Adipocyte (in vitro differentiated cells): ENCODE measurements at regions not wholly inside any gene's neighbourhood (a gene's known extent, or its start where the extent isn't known, plus 50 kb on each side); places are given as distances from the start of the nearest gene placed in this dataset.

Experiments
- DNase-seq: peaks from one replicate; pipeline ENCODE4 v3.0.0-alpha.2; 2015; ENCODE audit warnings: low read depth
- H3K27me3 ChIP-seq: replicated peaks from 2 replicates; pipeline ENCODE4 v1.7.0; 2013; ENCODE audit warnings: mild to moderate bottlenecking, low read length, moderate library complexity; ENCODE audit not compliant: control insufficient read depth, insufficient read depth
- H3K36me3 ChIP-seq: 2 replicates; pipeline ENCODE4 v1.7.0; 2013; ENCODE audit warnings: low read length, mild to moderate bottlenecking, moderate library complexity; ENCODE audit not compliant: control insufficient read depth, insufficient read depth, severe bottlenecking
- H3K4me1 ChIP-seq: 2 replicates; pipeline ENCODE4 v1.7.0; 2013; ENCODE audit warnings: mild to moderate bottlenecking, low read length, moderate library complexity; ENCODE audit not compliant: control insufficient read depth, insufficient read depth
- H3K4me3 ChIP-seq: 2 replicates; pipeline ENCODE4 v1.7.0; 2013; ENCODE audit warnings: mild to moderate bottlenecking, low read length, moderate library complexity
- H3K9ac ChIP-seq: 2 replicates; pipeline ENCODE4 v1.7.0; 2013; ENCODE audit warnings: mild to moderate bottlenecking, low read length, moderate library complexity
- H3K9me3 ChIP-seq: 2 replicates; pipeline ENCODE4 v1.7.0; 2013; ENCODE audit warnings: mild to moderate bottlenecking, low read length, moderate library complexity; ENCODE audit not compliant: control insufficient read depth

DNA sequence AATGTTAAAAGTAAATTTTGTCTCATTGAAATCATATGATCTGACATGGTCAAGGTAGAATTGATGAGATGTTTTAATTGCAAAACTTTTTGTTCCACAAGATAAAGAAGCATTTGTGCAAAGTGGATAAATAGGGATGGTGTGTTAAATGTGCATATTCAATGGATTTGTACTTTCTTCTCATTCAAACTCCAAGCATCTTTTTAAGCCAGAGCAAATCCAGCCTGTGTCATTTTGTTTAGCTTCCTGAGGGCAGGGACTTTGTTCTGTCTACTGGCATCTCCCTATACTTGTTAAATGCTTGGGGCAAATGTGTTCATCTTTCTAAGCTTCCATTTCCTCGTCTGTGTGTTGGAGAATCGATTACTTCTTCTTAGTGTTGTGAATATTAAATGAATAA is 200.3 kb downstream of the SLIT2 start:
- H3K36me3 ChIP-seq, result no peaks in the 10 kb centered on the region
- H3K4me3 ChIP-seq, result no peak overlapping the region
- H3K4me1 ChIP-seq, result no peaks in the 10 kb centered on the region
- DNase-seq, result no peak
- H3K27me3 ChIP-seq, result no peaks in the 10 kb centered on the region
- H3K9me3 ChIP-seq, result no peaks in the 10 kb centered on the region
- no peak overlapping the region for H3K9ac ChIP-seq

DNA sequence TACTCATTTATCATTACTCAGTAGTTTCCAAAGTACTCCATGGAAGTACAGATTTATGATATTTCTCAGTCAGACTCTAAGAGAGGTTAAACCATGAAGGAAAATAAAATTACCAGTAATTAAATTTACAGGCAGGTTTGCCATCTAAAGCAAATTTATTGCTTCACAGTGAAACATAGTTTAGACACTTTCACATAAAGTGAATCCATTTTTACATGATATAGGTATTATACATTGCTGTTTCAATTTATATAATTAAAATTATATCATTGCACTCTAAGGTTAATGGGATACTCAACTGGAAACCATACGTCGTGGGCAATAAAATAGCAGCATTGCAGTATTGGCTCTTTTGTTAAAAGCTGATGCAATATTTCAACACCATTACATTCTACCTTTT is 202.8 kb downstream of the SLIT2 start:
- Histone ChIP-seq H3K36me3 (no peaks in the 10 kb centered on the region), H3K27me3 (no peaks in the 10 kb centered on the region), H3K4me1 (no peaks in the 10 kb centered on the region), H3K9me3 (no peaks in the 10 kb centered on the region), H3K4me3 (no peak overlapping the region), H3K9ac (no peak overlapping the region)
- DNase-seq, result no peak

DNA sequence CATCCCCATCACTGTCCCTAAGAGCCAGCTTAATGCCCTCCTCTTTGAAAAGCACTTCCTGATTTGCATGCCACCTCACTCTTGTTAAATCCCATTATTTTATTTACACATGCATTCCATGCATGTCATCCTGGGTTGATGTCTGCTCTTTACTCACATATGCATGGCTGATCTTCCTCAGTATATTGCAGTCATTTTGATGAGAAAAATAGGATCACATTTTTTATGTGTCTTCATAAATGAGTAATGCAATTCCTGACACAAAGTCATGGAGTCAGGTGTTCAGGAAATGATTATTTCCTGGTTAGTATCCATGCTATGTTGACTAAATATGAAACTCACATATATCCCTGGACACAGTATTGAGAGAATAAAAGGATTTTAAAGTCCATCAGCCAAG is 204.7 kb downstream of the SLIT2 start:
- H3K9ac ChIP-seq, result no peak overlapping the region
- H3K27me3 ChIP-seq, result no peaks in the 10 kb centered on the region
- H3K36me3 ChIP-seq, result no peaks in the 10 kb centered on the region
- H3K9me3 ChIP-seq, result no peaks in the 10 kb centered on the region
- no peaks in the 10 kb centered on the region for H3K4me1 ChIP-seq
- no peak overlapping the region for H3K4me3 ChIP-seq
- no peak for DNase-seq

DNA sequence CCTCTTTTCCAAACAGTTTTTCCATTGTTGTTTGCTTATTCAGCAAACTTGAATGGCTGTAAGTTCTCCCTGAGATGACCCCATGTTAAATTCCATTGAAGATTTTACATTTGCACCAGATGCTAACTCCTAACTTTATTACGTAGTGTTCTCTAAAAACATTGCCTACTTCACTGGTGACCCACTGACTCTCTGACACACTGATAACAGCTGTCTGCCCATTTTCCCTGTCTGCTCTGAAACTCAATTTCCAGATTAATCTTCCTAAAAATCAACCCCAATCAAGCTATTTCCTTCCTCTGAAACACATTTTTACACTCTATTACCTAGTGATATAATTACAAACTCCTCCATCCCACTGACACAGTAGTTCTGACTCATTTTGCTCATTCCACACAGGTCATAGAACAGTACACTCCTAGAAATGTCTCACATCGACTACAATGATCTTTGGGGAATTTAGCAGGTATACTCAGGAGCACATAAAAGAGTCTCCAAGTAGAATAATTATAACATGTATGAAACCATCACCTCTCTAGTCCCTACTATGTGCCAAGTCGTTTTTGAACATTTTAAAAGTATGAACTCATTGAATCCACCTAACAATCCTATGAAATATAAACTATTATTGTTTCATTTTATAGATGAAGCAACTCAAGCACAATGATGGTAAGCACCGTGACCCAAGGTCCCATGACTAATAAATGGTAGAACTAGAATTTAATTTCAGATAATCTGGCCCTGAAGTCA is 210.9 kb downstream of the SLIT2 start:
- Histone ChIP-seq H3K27me3 (no peaks in the 10 kb centered on the region), H3K4me3 (no peak overlapping the region), H3K4me1 (peaks cover 14% of the 10 kb centered on the region), H3K36me3 (no peaks in the 10 kb centered on the region), H3K9me3 (no peaks in the 10 kb centered on the region), H3K9ac (no peak overlapping the region)
- DNase-seq, result peak; percentile 16

DNA sequence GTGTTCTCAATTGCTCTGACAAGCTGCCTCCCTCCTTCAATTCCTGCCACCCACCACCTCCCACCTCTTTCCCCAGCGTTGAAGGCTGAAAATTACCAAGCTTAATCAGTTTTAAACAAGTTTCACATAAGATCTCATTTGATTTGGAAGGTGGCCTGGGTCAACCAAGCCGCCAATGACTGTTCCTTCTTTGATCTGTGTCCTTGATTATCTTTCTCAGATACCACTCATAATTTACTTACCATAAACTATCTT is 211.4 kb downstream of the SLIT2 start:
- H3K9ac ChIP-seq, result no peak overlapping the region
- H3K9me3 ChIP-seq, result no peaks in the 10 kb centered on the region
- no peak overlapping the region for H3K4me3 ChIP-seq
- H3K4me1 ChIP-seq, result peaks cover 14% of the 10 kb centered on the region
- H3K27me3 ChIP-seq, result no peaks in the 10 kb centered on the region
- no peaks in the 10 kb centered on the region for H3K36me3 ChIP-seq
- DNase-seq, result no peak

DNA sequence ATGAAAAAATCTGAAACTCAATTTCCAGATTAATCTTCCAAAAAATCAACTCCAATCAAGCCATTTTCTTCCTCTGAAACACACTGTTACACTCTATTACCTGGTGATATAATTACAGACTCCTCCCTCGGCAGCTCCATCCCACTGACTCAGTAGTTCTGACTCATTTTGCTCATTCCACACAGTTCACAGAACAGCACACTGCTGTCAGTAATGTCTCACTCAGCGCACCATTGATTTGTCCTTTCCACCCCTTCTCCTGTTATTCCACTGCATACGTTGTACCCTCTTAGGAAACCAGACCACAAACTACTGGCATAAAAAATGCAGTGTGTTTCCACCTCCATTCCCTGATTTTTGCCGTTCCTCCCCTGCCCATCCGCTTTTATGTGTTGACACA is 212.7 kb downstream of the SLIT2 start:
- no peak overlapping the region for H3K4me3 ChIP-seq
- no peaks in the 10 kb centered on the region for H3K36me3 ChIP-seq
- peaks cover 14% of the 10 kb centered on the region for H3K4me1 ChIP-seq
- no peak overlapping the region for H3K9ac ChIP-seq
- peak; percentile 53 for DNase-seq
- no peaks in the 10 kb centered on the region for H3K27me3 ChIP-seq
- no peaks in the 10 kb centered on the region for H3K9me3 ChIP-seq

DNA sequence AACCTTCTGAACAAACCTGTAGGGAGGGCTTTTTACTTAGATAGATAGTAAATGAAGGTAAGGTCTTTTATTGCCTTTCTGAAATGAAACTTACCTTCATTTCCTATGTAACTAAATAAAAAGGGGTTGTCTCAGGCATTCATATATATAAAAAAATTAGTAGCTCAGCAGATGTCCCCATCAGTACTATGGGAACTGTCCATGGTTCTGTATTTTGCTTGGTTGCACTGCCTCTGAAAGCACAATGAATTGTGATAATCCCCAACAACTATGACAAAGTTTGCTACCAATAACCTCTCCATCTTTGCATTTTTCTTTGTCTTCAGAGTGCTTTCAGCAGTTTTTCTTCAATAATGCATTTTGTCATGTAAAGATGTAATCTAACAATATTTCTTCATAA is 222.4 kb downstream of the SLIT2 start:
- H3K4me3 ChIP-seq, result no peak overlapping the region
- no peaks in the 10 kb centered on the region for H3K9me3 ChIP-seq
- no peak overlapping the region for H3K9ac ChIP-seq
- H3K27me3 ChIP-seq, result no peaks in the 10 kb centered on the region
- no peaks in the 10 kb centered on the region for H3K4me1 ChIP-seq
- DNase-seq, result peak; percentile 65
- no peaks in the 10 kb centered on the region for H3K36me3 ChIP-seq

DNA sequence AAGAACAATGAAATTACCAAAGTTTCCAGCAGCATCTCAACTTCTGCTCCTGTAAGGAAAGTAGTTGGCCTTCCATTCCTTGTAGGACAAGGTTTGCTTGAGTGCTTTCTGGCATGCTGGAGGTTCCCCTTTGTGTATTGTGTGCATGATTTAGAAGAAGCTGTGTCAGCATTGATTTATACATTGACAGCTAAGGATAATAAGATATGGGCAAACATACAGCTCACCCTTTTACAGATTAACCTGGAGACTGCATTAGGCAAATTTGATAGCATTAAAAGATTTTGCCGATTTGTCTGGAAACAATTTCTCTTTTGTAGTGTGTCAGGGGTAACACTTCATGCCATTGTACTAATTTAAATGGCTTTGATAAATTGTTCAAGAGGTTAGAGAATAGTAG is 221.8 kb upstream of the PACRGL start:
- DNase-seq, result no peak
- Histone ChIP-seq H3K4me3 (no peak overlapping the region), H3K36me3 (no peaks in the 10 kb centered on the region), H3K9me3 (no peaks in the 10 kb centered on the region), H3K4me1 (no peaks in the 10 kb centered on the region), H3K9ac (no peak overlapping the region), H3K27me3 (no peaks in the 10 kb centered on the region)

DNA sequence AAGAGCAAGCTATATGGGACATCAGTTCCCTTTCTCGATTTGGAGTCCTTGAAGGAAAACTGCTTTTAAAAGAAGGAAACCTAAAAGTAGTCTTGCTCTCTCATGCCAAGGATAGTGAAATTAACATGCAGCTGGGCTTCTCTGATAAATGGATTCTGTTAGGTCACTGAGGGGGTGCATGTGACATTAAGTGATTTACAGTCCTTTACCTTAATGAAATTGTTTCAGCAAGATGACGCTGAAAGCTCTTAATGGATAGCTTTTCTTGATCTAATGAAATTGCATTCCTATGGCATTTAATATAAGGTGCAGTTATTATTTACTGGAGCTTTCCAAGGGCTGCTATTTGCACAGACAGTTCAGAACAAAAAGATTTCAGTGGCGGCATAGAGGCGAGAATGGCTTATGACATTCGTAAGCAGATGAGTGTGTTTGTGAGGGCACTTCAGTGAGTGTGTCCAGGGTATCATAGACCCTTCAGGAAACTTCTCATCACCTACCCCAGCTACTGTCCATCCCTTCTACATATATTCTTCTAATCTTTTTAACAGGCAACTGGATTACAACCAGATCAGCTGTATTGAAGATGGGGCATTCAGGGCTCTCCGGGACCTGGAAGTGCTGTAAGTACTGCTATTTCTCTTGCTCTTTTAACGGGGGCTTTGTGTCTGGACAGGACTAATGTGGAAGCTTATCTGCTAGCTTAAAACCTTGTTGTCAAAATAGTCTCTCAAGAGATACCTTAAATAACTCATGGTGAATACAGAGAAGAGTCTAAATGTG is 219.9 kb upstream of the PACRGL start:
- H3K4me3 ChIP-seq, result no peak overlapping the region

DNA sequence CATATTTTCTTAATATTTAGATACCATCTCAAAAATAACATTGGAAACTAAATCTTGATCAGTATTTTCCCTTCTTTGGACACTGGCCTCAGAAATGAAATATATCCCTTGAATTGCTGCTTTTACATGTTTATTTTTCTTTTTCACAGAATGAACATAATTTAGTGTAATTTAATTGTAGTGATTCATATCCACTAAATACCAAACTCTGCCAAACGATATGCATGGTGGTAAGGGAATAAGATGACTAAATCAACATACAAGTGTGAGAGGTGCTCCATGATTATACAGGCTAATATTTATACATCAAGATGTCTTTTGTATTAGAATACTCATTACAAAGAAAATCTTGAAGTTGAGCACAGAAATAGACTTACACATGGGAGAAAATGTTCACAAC is 216.8 kb upstream of the PACRGL start:
- Histone ChIP-seq H3K9ac (no peak overlapping the region), H3K4me3 (no peak overlapping the region), H3K36me3 (no peaks in the 10 kb centered on the region), H3K4me1 (peaks cover 7% of the 10 kb centered on the region), H3K27me3 (no peaks in the 10 kb centered on the region), H3K9me3 (no peaks in the 10 kb centered on the region)
- DNase-seq, result peak; percentile 42

More for the DNA sequence above, 219.9 kb upstream of the PACRGL start:
- no peak overlapping the region for H3K9ac ChIP-seq
- H3K27me3 ChIP-seq, result no peaks in the 10 kb centered on the region
- no peak for DNase-seq
- no peaks in the 10 kb centered on the region for H3K9me3 ChIP-seq
- no peaks in the 10 kb centered on the region for H3K36me3 ChIP-seq
- H3K4me1 ChIP-seq, result no peaks in the 10 kb centered on the region

DNA sequence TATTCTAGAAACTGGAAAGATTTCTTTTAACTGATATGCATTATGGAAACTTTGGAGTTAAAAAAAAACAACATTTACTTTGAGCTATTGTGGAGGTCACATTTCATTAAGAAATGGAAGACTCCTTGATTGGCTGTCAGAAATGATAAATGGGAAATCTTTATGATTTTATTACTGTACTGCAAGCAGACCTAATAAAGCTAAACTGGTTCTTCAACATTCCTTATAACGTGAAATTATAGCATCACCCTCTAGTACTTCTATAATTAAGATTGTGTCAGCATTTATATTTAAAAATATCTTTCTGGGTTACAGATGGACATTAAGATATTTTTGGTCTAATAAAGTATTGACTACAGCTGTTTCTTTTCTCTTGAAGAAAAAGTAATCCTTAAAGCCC is 213.8 kb upstream of the PACRGL start:
- DNase-seq, result no peak
- no peaks in the 10 kb centered on the region for H3K36me3 ChIP-seq
- no peaks in the 10 kb centered on the region for H3K27me3 ChIP-seq
- H3K4me1 ChIP-seq, result peaks cover 7% of the 10 kb centered on the region
- no peak overlapping the region for H3K4me3 ChIP-seq
- H3K9me3 ChIP-seq, result no peaks in the 10 kb centered on the region
- H3K9ac ChIP-seq, result no peak overlapping the region

DNA sequence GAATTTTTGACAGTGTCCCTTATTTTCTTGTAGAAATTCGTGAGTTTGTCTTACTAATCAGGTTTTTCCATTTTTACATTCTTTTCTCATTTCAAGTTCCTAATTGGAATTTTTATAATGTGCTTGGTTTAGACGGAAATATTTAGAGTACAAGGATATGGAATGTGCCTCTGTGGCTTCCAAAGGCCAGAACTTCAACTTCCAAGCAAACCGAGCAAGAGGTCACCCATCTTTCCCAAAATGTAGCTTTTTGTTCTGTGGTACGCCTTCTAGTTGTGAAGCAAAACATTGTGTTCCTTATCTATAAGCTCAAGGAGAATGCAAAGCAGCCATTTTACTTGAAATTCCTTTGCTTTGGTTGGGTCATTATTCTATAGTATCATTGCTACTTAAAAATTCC is 212.8 kb upstream of the PACRGL start:
- Histone ChIP-seq H3K9me3 (no peaks in the 10 kb centered on the region), H3K9ac (no peak overlapping the region), H3K36me3 (no peaks in the 10 kb centered on the region), H3K4me3 (no peak overlapping the region), H3K4me1 (peaks cover 7% of the 10 kb centered on the region), H3K27me3 (no peaks in the 10 kb centered on the region)
- peak; percentile 11 for DNase-seq
